ENCODE measurements at regions not wholly inside any gene's neighbourhood (a gene's known extent, or its start where the extent isn't known, plus 50 kb on each side); places are given as distances from the start of the nearest gene placed in this dataset.
A peak's percentile ranks its signal among the peaks of the same experiment; 100 is the strongest.

DNA sequence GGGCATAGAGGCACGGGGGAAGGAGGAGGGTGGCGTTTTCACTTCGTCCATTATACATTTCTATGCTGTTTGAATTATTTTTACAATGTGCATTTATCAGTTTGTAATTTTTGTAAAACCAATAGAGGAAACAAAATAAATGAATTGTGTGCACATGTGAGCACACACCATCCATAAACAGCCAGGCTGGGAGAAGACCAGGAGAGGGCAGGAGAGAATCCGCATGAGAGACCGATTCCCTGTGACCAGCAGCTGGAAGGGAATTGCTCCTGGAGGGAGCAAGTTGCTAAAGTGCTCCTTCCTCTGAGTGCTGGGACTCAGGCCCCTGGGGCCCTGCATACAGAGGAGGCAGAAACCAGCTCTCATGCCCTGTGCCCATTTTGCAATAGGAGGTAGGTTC is 126.0 kb downstream of the ABCC12 start:
- no peak overlapping the region for H3K9ac ChIP-seq (replicated peaks in 1 of 4; ENCODE audit: extremely low read depth in 1 of 4, low read depth in 3 of 4, low read length in 3 of 4)
- H3K23ac ChIP-seq (ENCODE audit: insufficient read length): no peak overlapping the region
- CTCF ChIA-PET (ENCODE audit: partially characterized antibody): interaction anchor here (0.9 to 2.5 kb wide), 4 partner anchors 15 to 88 kb away, joined by 3 to 11 read pairs (median 3); no protein-coding TSS in a partner anchor
- H3K4me2 ChIP-seq (ENCODE audit: insufficient read depth in 1 of 2, low read depth in 2 of 2, low read length in 2 of 2): no peak overlapping the region
- no peak overlapping the region for H2AK5ac ChIP-seq (ENCODE audit: low read depth, low read length)
- POLR2A ChIA-PET (ENCODE audit: partially characterized antibody): no interaction called here
- WGBS, 2 experiments (ENCODE audit: extremely low coverage in 1 of 2, insufficient coverage in 1 of 2, insufficient read length in 1 of 2, insufficient replicate concordance in 2 of 2, low coverage in 1 of 2, low lambda C conversion rate in 2 of 2, missing lambda C conversion rate in 1 of 2): 87% methylated on average over 5 of the region's 5 CpGs; no CpG with 5 or more reads in 1 of the 2 experiments
- no peak overlapping the region for H3K56ac ChIP-seq (replicated peaks; ENCODE audit: insufficient read length, low read depth, low read length)
- H2BK5ac ChIP-seq (ENCODE audit: low read depth, low read length): no peak overlapping the region
- H2BK120ac ChIP-seq (replicated peaks; ENCODE audit: low read depth, low read length): no peak overlapping the region
- H4K8ac ChIP-seq (ENCODE audit: extremely low read depth, insufficient read depth, low read length): no peak overlapping the region
- no peak overlapping the region for H2BK12ac ChIP-seq (ENCODE audit: low read depth, low read length)
- no peaks in the 10 kb centered on the region; a peak in 1 of 7 replicates for H3K27me3 ChIP-seq (replicated peaks in 1 of 4; ENCODE audit: control insufficient read depth in 3 of 4, extremely low read depth in 1 of 4, insufficient read depth in 3 of 4, low read length in 3 of 4)
- no peak overlapping the region for H4K91ac ChIP-seq (replicated peaks; ENCODE audit: insufficient read length, low read length)
- DNase-seq (ENCODE audit: low read depth in 1 of 2, low spot score in 2 of 2): no peak
- H2BK20ac ChIP-seq (ENCODE audit: low read length): no peak overlapping the region
- H3K4ac ChIP-seq (replicated peaks; ENCODE audit: insufficient read length, low read depth, low read length): no peak overlapping the region
- no peaks in the 10 kb centered on the region; the same call in 1 of the 2 replicates for H3K23me2 ChIP-seq (ENCODE audit: low read depth, low read length)
- no peak overlapping the region for H3K14ac ChIP-seq (ENCODE audit: insufficient read length)
- no peaks in the 10 kb centered on the region for H3K9me3 ChIP-seq (ENCODE audit: insufficient read depth in 2 of 2, low read depth in 1 of 2, low read length in 1 of 2)
- no peak overlapping the region for H2BK15ac ChIP-seq (ENCODE audit: low read length)
- no peak overlapping the region for H3K4me3 ChIP-seq (ENCODE audit: extremely low read depth in 1 of 4, insufficient read depth in 2 of 4, low read depth in 3 of 4, low read length in 4 of 4)
- no peak for TF ChIP-seq PHF8 (conservative IDR thresholded peaks at IDR 0.05; ENCODE audit: low read depth, low read length)
- TF ChIP-seq CHD2 (IDR thresholded peaks at IDR 0.05; ENCODE audit: low read length): no peak
- no peak for TF ChIP-seq ZNF274 (IDR thresholded peaks at IDR 0.05; ENCODE audit: borderline replicate concordance, extremely low read depth, low read length)
- TF ChIP-seq, protein P1, sequence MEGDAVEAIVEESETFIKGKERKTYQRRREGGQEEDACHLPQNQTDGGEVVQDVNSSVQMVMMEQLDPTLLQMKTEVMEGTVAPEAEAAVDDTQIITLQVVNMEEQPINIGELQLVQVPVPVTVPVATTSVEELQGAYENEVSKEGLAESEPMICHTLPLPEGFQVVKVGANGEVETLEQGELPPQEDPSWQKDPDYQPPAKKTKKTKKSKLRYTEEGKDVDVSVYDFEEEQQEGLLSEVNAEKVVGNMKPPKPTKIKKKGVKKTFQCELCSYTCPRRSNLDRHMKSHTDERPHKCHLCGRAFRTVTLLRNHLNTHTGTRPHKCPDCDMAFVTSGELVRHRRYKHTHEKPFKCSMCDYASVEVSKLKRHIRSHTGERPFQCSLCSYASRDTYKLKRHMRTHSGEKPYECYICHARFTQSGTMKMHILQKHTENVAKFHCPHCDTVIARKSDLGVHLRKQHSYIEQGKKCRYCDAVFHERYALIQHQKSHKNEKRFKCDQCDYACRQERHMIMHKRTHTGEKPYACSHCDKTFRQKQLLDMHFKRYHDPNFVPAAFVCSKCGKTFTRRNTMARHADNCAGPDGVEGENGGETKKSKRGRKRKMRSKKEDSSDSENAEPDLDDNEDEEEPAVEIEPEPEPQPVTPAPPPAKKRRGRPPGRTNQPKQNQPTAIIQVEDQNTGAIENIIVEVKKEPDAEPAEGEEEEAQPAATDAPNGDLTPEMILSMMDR (IDR thresholded peaks at IDR 0.05; ENCODE audit: control extremely low read depth in 1 of 3, insufficient read depth in 1 of 3, low read depth in 1 of 3, low read length in 3 of 3): peak in 1 of 3 experiments; percentile 8; a peak in 1 of 4 replicates
- no peak for TF ChIP-seq CBX5 (IDR thresholded peaks at IDR 0.05; ENCODE audit: low read depth, low read length)
- TF ChIP-seq RAD21 (IDR thresholded peaks at IDR 0.05 in 1 of 2, conservative IDR thresholded peaks at IDR 0.05 in 1 of 2; ENCODE audit: low read depth in 2 of 2, low read length in 2 of 2): peak; percentile 22; a peak in 3 of 4 replicates
- TF ChIP-seq SIX5 (IDR thresholded peaks at IDR 0.05; ENCODE audit: low read depth, low read length): no peak
- H3K79me1 ChIP-seq (ENCODE audit: low read depth, low read length): no peaks in the 10 kb centered on the region; the same call in 1 of the 2 replicates
- H3K36me3 ChIP-seq (ENCODE audit: control insufficient read depth in 2 of 4, insufficient read depth in 4 of 4, low read length in 3 of 4): no peaks in the 10 kb centered on the region
- no peaks in the 10 kb centered on the region for H3K79me2 ChIP-seq (ENCODE audit: control insufficient read depth in 1 of 2, insufficient read depth in 2 of 2, low read length in 2 of 2)
- H4K20me1 ChIP-seq (replicated peaks in 1 of 2; ENCODE audit: control insufficient read depth in 1 of 2, insufficient read depth in 2 of 2, low read length in 2 of 2): no peaks in the 10 kb centered on the region
- H3K18ac ChIP-seq (ENCODE audit: extremely low read depth, low read length): no peak overlapping the region
- no peak for FAIRE-seq
- no peak overlapping the region for H4K5ac ChIP-seq (ENCODE audit: insufficient read length, low read depth, low read length)
- H3K4me1 ChIP-seq (replicated peaks in 1 of 4; ENCODE audit: control insufficient read depth in 3 of 4, insufficient read depth in 4 of 4, low read length in 3 of 4): peaks cover 0 to 4% (median 2%) of the 10 kb centered on the region in 4 experiments; a peak in 2 of 7 replicates
- no peak overlapping the region for H2AFZ ChIP-seq (ENCODE audit: low read length)
- H3K27ac ChIP-seq (ENCODE audit: low read depth, low read length): no peak overlapping the region
